ENCODE measurements at regions not wholly inside any gene's neighbourhood (a gene's known extent, or its start where the extent isn't known, plus 50 kb on each side); places are given as distances from the start of the nearest gene placed in this dataset.

GRCh38 chr4:181645489-181645888, 597.7 kb upstream of the TENM3 start:
- no peak for DNase-seq

GRCh38 chr4:181646864-181647263, 596.3 kb upstream of the TENM3 start:
- no peak for DNase-seq

GRCh38 chr4:181647396-181648147, 595.6 kb upstream of the TENM3 start:
- no peak for DNase-seq

GRCh38 chr4:181650033-181650825, 593.0 kb upstream of the TENM3 start:
- no peak for DNase-seq

GRCh38 chr4:181656748-181657147, 586.5 kb upstream of the TENM3 start:
- no peak for DNase-seq

GRCh38 chr4:181659202-181659601, 584.0 kb upstream of the TENM3 start:
- DNase-seq: no peak

GRCh38 chr4:181659876-181660275, 583.3 kb upstream of the TENM3 start:
- DNase-seq: no peak

- no peak for DNase-seq
These were observed 582.1 kb upstream of the TENM3 start for GRCh38 chr4:181661090-181661489.

- DNase-seq: no peak
These were observed 581.3 kb upstream of the TENM3 start for GRCh38 chr4:181661923-181662322.

GRCh38 chr4:181662383-181662782, 580.8 kb upstream of the TENM3 start:
- DNase-seq: no peak

GRCh38 chr4:181670506-181670905, 572.7 kb upstream of the TENM3 start:
- DNase-seq: no peak

GRCh38 chr4:181671672-181672071, 571.5 kb upstream of the TENM3 start:
- no peak for DNase-seq

GRCh38 chr4:181672751-181673150, 570.5 kb upstream of the TENM3 start:
- DNase-seq: no peak

GRCh38 chr4:181674315-181674875, 568.8 kb upstream of the TENM3 start:
- no peak for DNase-seq

- DNase-seq: no peak
These were observed 566.7 kb upstream of the TENM3 start for GRCh38 chr4:181676546-181676945.

- no peak for DNase-seq
These were observed 566.0 kb upstream of the TENM3 start for GRCh38 chr4:181677201-181677600.

- DNase-seq: no peak
These were observed 565.6 kb upstream of the TENM3 start for GRCh38 chr4:181677621-181678020.

- DNase-seq: no peak
These were observed 563.4 kb upstream of the TENM3 start for GRCh38 chr4:181679754-181680153.

- no peak for DNase-seq
These were observed 560.7 kb upstream of the TENM3 start for GRCh38 chr4:181682367-181683047.

- DNase-seq: no peak
These were observed 558.9 kb upstream of the TENM3 start for GRCh38 chr4:181684310-181684709.

- DNase-seq: no peak
These were observed 557.7 kb upstream of the TENM3 start for GRCh38 chr4:181685461-181685860.

GRCh38 chr4:181685911-181686310, 557.3 kb upstream of the TENM3 start:
- no peak for DNase-seq

- DNase-seq: no peak
These were observed 556.1 kb upstream of the TENM3 start for GRCh38 chr4:181687116-181687515.
